OCI-LY3 (cell line): ENCODE measurements at regions not wholly inside any gene's neighbourhood (a gene's known extent, or its start where the extent isn't known, plus 50 kb on each side); places are given as distances from the start of the nearest gene placed in this dataset.
"Not testable (repeated sequence)": the region's sequence is repeated elsewhere in the genome, so short reads cannot be mapped to it uniquely, and the experiment has no call there.

ENCODE experiments used
- H2AFZ ChIP-seq: fragments of 200-600, 300-600 bp; shearing (Covaris generic); 2 replicates; pipeline ENCODE4 v1.6.0; 2014; ENCODE audit warnings: antibody characterized with exemption, low read depth, low read length
- H3K27ac ChIP-seq: fragments of 200-600, 300-600 bp; sonication (generic); 2 replicates; pipeline ENCODE4 v1.5.1; 2014; ENCODE audit warnings: mild to moderate bottlenecking, low read length, moderate library complexity, mixed read lengths
- H3K27me3 ChIP-seq: fragments of 200-600, 300-600 bp; sonication (generic); 2 replicates; pipeline ENCODE4 v1.6.1; 2014; ENCODE audit warnings: low read depth, low read length, mixed read lengths
- H3K36me3 ChIP-seq: fragments of 200-600, 300-600 bp; sonication (generic); replicated peaks from 2 replicates; pipeline ENCODE3; 2014; ENCODE audit warnings: low read depth, low read length, mixed read lengths
- H3K4me1 ChIP-seq: fragments of 300-600, 200-600 bp; sonication (generic); 2 replicates; pipeline ENCODE4 v1.6.1; 2014; ENCODE audit warnings: low read length, mixed read lengths
- H3K4me2 ChIP-seq: fragments of 200-600, 300-600 bp; sonication (generic); 2 replicates; pipeline ENCODE4 v1.6.1; 2014; ENCODE audit warnings: low read length, mixed read lengths
- H3K4me3 ChIP-seq: fragments of 300-600, 200-600 bp; sonication (generic); 2 replicates; pipeline ENCODE4 v1.5.1; 2014; ENCODE audit warnings: antibody characterized with exemption, mild to moderate bottlenecking, low read length, moderate library complexity
- H3K79me2 ChIP-seq: fragments of 300-600, 200-600 bp; shearing (Covaris generic); 2 replicates; pipeline ENCODE4 v1.6.1; 2014; ENCODE audit warnings: mild to moderate bottlenecking, low read length, mixed read lengths
- H3K9ac ChIP-seq: fragments of 300-600, 200-600 bp; shearing (Covaris generic); 2 replicates; pipeline ENCODE4 v1.6.0; 2014; ENCODE audit warnings: mild to moderate bottlenecking, low read length, moderate library complexity
- H3K9me3 ChIP-seq: fragments of 200-600, 300-600 bp; shearing (Covaris generic); 2 replicates; pipeline ENCODE4 v1.6.1; 2014; ENCODE audit warnings: low read length, mixed read lengths; ENCODE audit not compliant: insufficient read depth
- H4K20me1 ChIP-seq: fragments of 200-600, 300-600 bp; sonication (generic); 2 replicates; pipeline ENCODE4 v1.6.1; 2016; ENCODE audit warnings: low read length, mixed read lengths; ENCODE audit not compliant: insufficient read depth
- EZH2phosphoT487 ChIP-seq: fragments of 200-600 bp; shearing (Covaris generic); IDR thresholded peaks from 2 replicates; pipeline ENCODE4 v1.6.1; 2018; ENCODE audit warnings: antibody characterized with exemption, mixed run types, low read depth
- TF ChIP-seq, protein P1 (sequence below): fragments of 200-600, 300-600 bp; sonication (generic); IDR thresholded peaks from 2 replicates; pipeline ENCODE4 v1.5.1; 2014; ENCODE audit warnings: antibody characterized with exemption, low read length, low read depth

DNA sequence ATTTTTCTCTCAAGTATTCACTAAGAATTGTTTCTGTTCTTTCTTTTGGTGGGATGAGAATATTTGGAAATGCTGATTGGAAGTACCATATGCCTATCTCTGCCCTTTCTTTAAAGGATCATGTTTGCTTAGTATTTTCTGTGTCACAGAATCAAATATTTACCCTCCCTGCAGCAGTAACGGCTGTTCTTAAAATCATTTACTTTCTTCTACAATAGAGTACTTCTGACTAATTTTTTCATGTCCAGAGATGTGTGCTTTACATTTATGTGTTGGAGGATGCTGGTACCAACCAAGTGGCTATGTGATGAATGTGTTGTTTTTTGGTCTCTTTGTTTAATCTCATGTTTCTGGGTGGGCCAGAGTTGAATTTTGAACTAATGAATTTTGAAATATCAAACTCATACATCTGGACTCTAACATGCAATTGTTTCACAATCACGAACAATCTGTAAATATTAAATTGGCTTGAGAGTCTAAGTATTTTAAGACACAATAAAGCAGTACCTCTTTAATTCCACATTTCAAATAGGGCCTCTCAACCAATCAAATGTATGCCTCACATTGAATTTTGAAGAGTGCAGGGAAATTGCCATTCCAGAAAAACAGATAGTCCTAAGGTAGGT is 59.4 kb upstream of the ARSJ start:
- no peaks in the 10 kb centered on the region for H3K9me3 ChIP-seq
- peaks cover 21% of the 10 kb centered on the region for H3K4me1 ChIP-seq
- H3K79me2 ChIP-seq = no peaks in the 10 kb centered on the region
- no peak for TF ChIP-seq EZH2phosphoT487
- TF ChIP-seq, protein P1, sequence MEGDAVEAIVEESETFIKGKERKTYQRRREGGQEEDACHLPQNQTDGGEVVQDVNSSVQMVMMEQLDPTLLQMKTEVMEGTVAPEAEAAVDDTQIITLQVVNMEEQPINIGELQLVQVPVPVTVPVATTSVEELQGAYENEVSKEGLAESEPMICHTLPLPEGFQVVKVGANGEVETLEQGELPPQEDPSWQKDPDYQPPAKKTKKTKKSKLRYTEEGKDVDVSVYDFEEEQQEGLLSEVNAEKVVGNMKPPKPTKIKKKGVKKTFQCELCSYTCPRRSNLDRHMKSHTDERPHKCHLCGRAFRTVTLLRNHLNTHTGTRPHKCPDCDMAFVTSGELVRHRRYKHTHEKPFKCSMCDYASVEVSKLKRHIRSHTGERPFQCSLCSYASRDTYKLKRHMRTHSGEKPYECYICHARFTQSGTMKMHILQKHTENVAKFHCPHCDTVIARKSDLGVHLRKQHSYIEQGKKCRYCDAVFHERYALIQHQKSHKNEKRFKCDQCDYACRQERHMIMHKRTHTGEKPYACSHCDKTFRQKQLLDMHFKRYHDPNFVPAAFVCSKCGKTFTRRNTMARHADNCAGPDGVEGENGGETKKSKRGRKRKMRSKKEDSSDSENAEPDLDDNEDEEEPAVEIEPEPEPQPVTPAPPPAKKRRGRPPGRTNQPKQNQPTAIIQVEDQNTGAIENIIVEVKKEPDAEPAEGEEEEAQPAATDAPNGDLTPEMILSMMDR = no peak
- H4K20me1 ChIP-seq = no peaks in the 10 kb centered on the region
- no peak overlapping the region for H3K9ac ChIP-seq
- no peaks in the 10 kb centered on the region for H3K27me3 ChIP-seq
- no peak overlapping the region for H3K27ac ChIP-seq
- no peak overlapping the region for H3K4me2 ChIP-seq
- no peak overlapping the region for H3K4me3 ChIP-seq
- H3K36me3 ChIP-seq = no peaks in the 10 kb centered on the region
- no peak overlapping the region for H2AFZ ChIP-seq

DNA sequence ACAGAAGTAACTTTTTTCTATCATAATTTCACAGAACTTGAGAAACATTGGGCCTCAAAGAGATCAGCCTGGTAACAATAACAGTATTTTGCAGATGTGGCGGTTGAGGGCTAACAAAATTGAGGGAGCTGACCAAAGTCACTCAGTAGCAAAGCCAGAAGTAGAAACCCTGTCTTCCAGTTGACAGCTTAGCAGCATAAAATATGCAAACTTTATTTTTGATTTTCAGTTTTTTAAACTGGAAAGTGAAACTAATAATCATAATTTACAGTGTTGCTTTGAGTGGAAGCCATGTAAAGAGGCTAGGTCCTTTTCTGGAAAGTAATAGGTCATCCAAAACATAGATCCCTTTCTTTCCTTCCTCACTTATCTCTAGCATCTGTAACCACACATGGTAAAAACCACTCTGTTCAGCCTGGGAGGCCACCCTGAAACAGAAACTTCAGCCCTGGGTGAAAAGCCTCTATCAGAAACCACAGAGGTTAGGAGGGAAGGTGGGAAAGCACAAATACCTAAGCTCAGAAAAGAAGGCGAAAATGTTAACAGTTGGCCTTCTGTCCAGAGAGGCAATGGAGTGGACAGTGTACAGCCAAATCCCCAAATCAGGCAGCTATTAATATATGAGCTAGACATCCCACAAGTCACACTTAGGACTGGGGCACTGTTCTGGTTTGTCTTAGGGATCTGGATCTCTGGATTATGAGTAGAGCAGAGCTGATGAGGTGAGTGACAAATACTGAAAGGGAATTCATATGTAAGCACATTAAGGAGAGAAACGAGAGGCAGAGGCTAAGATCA is 61.1 kb upstream of the ARSJ start:
- no peak overlapping the region for H2AFZ ChIP-seq

DNA sequence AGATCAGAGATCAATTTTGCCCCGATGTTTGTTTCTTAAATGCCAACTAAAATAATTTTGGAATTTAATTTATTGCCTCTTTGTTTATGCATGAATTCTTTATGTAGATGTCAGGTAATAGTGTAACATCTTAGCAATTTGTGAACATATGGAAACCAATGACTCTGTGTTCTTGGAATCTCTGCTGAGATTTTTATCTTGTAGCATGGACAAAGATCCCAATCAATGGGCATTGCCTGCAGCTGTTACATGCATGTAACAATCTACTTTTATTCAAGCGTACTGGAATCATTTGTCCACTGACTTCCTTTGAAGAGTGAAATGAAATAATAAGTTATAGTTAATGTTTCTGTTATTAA is 61.6 kb upstream of the ARSJ start:
- no peaks in the 10 kb centered on the region for H3K36me3 ChIP-seq
- H3K79me2 ChIP-seq = no peaks in the 10 kb centered on the region
- H4K20me1 ChIP-seq = no peaks in the 10 kb centered on the region
- no peaks in the 10 kb centered on the region for H3K27me3 ChIP-seq
- no peak for TF ChIP-seq EZH2phosphoT487
- TF ChIP-seq, protein P1 = no peak
- H3K4me3 ChIP-seq = no peak overlapping the region
- peaks cover 16% of the 10 kb centered on the region for H3K4me1 ChIP-seq
- no peak overlapping the region for H3K9ac ChIP-seq
- no peak overlapping the region for H3K27ac ChIP-seq
- no peak overlapping the region for H3K4me2 ChIP-seq
- no peak overlapping the region for H2AFZ ChIP-seq
- no peaks in the 10 kb centered on the region for H3K9me3 ChIP-seq

More for the DNA sequence above, 61.1 kb upstream of the ARSJ start:
- no peaks in the 10 kb centered on the region for H3K27me3 ChIP-seq
- no peaks in the 10 kb centered on the region for H3K36me3 ChIP-seq
- peaks cover 18% of the 10 kb centered on the region for H3K4me1 ChIP-seq
- no peak overlapping the region for H3K4me3 ChIP-seq
- H3K27ac ChIP-seq = no peak overlapping the region
- no peaks in the 10 kb centered on the region for H3K79me2 ChIP-seq
- no peaks in the 10 kb centered on the region for H4K20me1 ChIP-seq
- no peak overlapping the region for H3K9ac ChIP-seq
- TF ChIP-seq, protein P1 = no peak
- no peak for TF ChIP-seq EZH2phosphoT487
- H3K4me2 ChIP-seq = peak overlapping the region; percentile 23
- H3K9me3 ChIP-seq = no peaks in the 10 kb centered on the region

DNA sequence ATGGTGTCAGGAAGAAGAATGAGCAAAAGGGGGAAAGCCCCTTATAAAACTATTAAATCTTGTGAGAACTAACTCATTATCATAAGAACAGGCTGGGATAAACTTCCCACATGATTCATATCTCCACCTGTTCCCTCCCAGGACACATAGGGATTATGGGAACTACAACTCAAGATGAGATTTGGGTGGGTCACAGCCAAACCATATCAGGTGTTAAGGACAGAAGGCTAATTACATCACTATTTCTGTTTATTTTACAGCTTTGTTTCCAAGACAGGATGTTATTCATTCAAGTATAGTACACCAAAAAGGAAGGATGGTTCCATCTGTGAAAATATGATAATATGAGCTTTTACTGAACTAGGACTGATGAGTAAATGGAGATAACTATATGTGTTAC is 63.7 kb upstream of the ARSJ start:
- H3K79me2 ChIP-seq = no peaks in the 10 kb centered on the region
- H3K4me1 ChIP-seq = peaks cover 16% of the 10 kb centered on the region
- H4K20me1 ChIP-seq = no peaks in the 10 kb centered on the region
- H3K27me3 ChIP-seq = no peaks in the 10 kb centered on the region
- H3K27ac ChIP-seq = no peak overlapping the region
- H3K36me3 ChIP-seq = no peaks in the 10 kb centered on the region
- no peak overlapping the region for H3K4me3 ChIP-seq
- H3K4me2 ChIP-seq = no peak overlapping the region
- no peaks in the 10 kb centered on the region for H3K9me3 ChIP-seq
- no peak for TF ChIP-seq EZH2phosphoT487
- TF ChIP-seq, protein P1 = no peak
- H3K9ac ChIP-seq = no peak overlapping the region
- no peak overlapping the region for H2AFZ ChIP-seq

DNA sequence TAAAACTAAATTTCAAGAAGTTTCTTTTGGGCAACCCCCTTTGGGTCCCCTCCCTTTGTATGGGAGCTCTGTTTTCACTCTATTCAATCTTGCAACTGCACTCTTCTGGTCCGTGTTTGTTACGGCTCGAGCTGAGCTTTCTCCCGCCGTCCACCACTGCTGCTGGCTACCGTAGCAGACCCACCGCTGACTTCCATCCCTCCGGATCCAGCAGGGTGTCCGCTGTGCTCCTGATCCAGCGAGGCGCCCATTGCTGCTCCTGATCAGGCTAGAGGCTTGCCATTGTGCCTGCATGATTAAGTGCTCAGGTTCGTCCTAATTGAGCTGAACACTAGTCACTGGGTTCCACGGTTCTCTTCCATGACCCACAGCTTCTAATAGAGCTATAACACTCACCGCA is 64.9 kb upstream of the ARSJ start:
- not testable (repeated sequence) for H3K9me3 ChIP-seq, H3K4me3 ChIP-seq, H3K27me3 ChIP-seq, H3K27ac ChIP-seq, H3K36me3 ChIP-seq, H3K4me2 ChIP-seq, H2AFZ ChIP-seq, H3K79me2 ChIP-seq, H3K9ac ChIP-seq, H4K20me1 ChIP-seq
- peaks cover 16% of the 10 kb centered on the region for H3K4me1 ChIP-seq
